GM23338 (cell line): ENCODE measurements at regions not wholly inside any gene's neighbourhood (a gene's known extent, or its start where the extent isn't known, plus 50 kb on each side); places are given as distances from the start of the nearest gene placed in this dataset.

Experiments used
- EZH2 ChIP-seq: fragments of 200-600 bp; sonication (generic); IDR thresholded peaks from one replicate; pipeline ENCODE4 v1.8.0; 2017; ENCODE audit warnings: antibody characterized with exemption, mild to moderate bottlenecking, low read depth; ENCODE audit not compliant: unreplicated experiment
- EZH2phosphoT487 ChIP-seq: fragments of 200-600 bp; sonication (generic); IDR thresholded peaks from one replicate; pipeline ENCODE4 v1.8.1; 2018; ENCODE audit warnings: antibody characterized with exemption; ENCODE audit not compliant: unreplicated experiment
- JUNB ChIP-seq: IDR thresholded peaks from one replicate; pipeline ENCODE4 v1.6.1; 2016; ENCODE audit warnings: antibody characterized with exemption; ENCODE audit not compliant: unreplicated experiment
- NANOG ChIP-seq: IDR thresholded peaks from 2 replicates; pipeline ENCODE4 v1.6.1; 2016; ENCODE audit warnings: antibody characterized with exemption, borderline replicate concordance
- POLR2AphosphoS5 ChIP-seq: IDR thresholded peaks from 2 replicates; pipeline ENCODE4 v1.6.1; 2016; ENCODE audit warnings: antibody characterized with exemption, low read depth
- ZNF331 ChIP-seq: fragments of 250-450 bp; sonication (Bioruptor Pico); IDR thresholded peaks from 2 replicates; pipeline ENCODE4 v1.5.0; 2020; ENCODE audit warnings: low read depth, mild to moderate bottlenecking, moderate library complexity
- TF ChIP-seq, protein P1 (sequence below), 2 experiments: fragments of 200-600 bp in 1 of 2; sonication (generic) in 1 of 2; conservative IDR thresholded peaks; 2 replicates each; pipeline versions ENCODE4 v1.5.1 to v1.6.1; 2016 to 2017; ENCODE audit warnings: antibody characterized with exemption in 2 of 2, low read depth in 2 of 2, mild to moderate bottlenecking in 2 of 2, moderate library complexity in 1 of 2
- TF ChIP-seq, protein P2 (sequence below): fragments of 250-450 bp; sonication (Bioruptor Pico); IDR thresholded peaks from 2 replicates; pipeline ENCODE4 v1.5.0; 2020; ENCODE audit warnings: mild to moderate bottlenecking, moderate library complexity
- TF ChIP-seq, protein P3 (sequence below): IDR thresholded peaks from one replicate; pipeline ENCODE4 v1.6.1; 2018; ENCODE audit warnings: antibody characterized with exemption; ENCODE audit not compliant: unreplicated experiment
- TF ChIP-seq, protein P4 (sequence below): IDR thresholded peaks from 2 replicates; pipeline ENCODE4 v1.6.1; 2016; ENCODE audit warnings: antibody characterized with exemption

DNA sequence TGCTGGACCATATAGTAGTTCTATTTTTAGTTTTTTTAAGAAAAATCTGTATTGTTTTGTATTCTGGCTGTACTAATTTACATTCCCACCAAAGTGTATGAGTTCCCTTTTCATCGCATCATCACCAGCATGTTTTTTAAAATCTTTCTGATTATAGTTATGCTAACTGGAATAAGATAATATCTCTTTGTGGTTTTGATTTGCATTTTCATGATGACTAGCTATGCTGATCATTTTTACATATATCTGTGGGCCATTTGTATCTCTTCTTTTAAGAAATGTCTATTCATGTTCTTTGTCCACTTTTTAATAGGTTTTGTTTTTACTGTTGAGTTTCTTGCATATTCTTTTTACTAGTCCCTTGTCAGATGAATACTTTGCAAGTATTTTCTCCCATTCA lies 238.0 kb downstream of the FBXO4 start:
- TF ChIP-seq, protein P1, sequence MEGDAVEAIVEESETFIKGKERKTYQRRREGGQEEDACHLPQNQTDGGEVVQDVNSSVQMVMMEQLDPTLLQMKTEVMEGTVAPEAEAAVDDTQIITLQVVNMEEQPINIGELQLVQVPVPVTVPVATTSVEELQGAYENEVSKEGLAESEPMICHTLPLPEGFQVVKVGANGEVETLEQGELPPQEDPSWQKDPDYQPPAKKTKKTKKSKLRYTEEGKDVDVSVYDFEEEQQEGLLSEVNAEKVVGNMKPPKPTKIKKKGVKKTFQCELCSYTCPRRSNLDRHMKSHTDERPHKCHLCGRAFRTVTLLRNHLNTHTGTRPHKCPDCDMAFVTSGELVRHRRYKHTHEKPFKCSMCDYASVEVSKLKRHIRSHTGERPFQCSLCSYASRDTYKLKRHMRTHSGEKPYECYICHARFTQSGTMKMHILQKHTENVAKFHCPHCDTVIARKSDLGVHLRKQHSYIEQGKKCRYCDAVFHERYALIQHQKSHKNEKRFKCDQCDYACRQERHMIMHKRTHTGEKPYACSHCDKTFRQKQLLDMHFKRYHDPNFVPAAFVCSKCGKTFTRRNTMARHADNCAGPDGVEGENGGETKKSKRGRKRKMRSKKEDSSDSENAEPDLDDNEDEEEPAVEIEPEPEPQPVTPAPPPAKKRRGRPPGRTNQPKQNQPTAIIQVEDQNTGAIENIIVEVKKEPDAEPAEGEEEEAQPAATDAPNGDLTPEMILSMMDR (conservative IDR thresholded peaks at IDR 0.05; ENCODE audit: low read depth in 2 of 2) = no peak
- TF ChIP-seq EZH2 = no peak
- TF ChIP-seq, protein P2, sequence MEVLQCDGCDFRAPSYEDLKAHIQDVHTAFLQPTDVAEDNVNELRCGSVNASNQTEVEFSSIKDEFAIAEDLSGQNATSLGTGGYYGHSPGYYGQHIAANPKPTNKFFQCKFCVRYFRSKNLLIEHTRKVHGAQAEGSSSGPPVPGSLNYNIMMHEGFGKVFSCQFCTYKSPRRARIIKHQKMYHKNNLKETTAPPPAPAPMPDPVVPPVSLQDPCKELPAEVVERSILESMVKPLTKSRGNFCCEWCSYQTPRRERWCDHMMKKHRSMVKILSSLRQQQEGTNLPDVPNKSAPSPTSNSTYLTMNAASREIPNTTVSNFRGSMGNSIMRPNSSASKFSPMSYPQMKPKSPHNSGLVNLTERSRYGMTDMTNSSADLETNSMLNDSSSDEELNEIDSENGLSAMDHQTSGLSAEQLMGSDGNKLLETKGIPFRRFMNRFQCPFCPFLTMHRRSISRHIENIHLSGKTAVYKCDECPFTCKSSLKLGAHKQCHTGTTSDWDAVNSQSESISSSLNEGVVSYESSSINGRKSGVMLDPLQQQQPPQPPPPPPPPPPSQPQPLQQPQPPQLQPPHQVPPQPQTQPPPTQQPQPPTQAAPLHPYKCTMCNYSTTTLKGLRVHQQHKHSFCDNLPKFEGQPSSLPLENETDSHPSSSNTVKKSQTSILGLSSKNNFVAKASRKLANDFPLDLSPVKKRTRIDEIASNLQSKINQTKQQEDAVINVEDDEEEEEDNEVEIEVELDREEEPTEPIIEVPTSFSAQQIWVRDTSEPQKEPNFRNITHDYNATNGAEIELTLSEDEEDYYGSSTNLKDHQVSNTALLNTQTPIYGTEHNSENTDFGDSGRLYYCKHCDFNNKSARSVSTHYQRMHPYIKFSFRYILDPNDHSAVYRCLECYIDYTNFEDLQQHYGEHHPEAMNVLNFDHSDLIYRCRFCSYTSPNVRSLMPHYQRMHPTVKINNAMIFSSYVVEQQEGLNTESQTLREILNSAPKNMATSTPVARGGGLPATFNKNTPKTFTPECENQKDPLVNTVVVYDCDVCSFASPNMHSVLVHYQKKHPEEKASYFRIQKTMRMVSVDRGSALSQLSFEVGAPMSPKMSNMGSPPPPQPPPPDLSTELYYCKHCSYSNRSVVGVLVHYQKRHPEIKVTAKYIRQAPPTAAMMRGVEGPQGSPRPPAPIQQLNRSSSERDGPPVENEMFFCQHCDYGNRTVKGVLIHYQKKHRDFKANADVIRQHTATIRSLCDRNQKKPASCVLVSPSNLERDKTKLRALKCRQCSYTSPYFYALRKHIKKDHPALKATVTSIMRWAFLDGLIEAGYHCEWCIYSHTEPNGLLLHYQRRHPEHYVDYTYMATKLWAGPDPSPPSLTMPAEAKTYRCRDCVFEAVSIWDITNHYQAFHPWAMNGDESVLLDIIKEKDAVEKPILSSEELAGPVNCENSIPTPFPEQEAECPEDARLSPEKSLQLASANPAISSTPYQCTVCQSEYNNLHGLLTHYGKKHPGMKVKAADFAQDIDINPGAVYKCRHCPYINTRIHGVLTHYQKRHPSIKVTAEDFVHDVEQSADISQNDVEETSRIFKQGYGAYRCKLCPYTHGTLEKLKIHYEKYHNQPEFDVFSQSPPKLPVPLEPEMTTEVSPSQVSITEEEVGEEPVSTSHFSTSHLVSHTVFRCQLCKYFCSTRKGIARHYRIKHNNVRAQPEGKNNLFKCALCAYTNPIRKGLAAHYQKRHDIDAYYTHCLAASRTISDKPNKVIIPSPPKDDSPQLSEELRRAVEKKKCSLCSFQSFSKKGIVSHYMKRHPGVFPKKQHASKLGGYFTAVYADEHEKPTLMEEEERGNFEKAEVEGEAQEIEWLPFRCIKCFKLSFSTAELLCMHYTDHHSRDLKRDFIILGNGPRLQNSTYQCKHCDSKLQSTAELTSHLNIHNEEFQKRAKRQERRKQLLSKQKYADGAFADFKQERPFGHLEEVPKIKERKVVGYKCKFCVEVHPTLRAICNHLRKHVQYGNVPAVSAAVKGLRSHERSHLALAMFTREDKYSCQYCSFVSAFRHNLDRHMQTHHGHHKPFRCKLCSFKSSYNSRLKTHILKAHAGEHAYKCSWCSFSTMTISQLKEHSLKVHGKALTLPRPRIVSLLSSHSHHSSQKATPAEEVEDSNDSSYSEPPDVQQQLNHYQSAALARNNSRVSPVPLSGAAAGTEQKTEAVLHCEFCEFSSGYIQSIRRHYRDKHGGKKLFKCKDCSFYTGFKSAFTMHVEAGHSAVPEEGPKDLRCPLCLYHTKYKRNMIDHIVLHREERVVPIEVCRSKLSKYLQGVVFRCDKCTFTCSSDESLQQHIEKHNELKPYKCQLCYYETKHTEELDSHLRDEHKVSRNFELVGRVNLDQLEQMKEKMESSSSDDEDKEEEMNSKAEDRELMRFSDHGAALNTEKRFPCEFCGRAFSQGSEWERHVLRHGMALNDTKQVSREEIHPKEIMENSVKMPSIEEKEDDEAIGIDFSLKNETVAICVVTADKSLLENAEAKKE (CRISPR knock-in tag) = no peak
- no peak for TF ChIP-seq POLR2AphosphoS5
- no peak for TF ChIP-seq ZNF331 (CRISPR knock-in tag)
- no peak for TF ChIP-seq EZH2phosphoT487
- TF ChIP-seq JUNB = no peak
- TF ChIP-seq NANOG = no peak
- TF ChIP-seq, protein P3, sequence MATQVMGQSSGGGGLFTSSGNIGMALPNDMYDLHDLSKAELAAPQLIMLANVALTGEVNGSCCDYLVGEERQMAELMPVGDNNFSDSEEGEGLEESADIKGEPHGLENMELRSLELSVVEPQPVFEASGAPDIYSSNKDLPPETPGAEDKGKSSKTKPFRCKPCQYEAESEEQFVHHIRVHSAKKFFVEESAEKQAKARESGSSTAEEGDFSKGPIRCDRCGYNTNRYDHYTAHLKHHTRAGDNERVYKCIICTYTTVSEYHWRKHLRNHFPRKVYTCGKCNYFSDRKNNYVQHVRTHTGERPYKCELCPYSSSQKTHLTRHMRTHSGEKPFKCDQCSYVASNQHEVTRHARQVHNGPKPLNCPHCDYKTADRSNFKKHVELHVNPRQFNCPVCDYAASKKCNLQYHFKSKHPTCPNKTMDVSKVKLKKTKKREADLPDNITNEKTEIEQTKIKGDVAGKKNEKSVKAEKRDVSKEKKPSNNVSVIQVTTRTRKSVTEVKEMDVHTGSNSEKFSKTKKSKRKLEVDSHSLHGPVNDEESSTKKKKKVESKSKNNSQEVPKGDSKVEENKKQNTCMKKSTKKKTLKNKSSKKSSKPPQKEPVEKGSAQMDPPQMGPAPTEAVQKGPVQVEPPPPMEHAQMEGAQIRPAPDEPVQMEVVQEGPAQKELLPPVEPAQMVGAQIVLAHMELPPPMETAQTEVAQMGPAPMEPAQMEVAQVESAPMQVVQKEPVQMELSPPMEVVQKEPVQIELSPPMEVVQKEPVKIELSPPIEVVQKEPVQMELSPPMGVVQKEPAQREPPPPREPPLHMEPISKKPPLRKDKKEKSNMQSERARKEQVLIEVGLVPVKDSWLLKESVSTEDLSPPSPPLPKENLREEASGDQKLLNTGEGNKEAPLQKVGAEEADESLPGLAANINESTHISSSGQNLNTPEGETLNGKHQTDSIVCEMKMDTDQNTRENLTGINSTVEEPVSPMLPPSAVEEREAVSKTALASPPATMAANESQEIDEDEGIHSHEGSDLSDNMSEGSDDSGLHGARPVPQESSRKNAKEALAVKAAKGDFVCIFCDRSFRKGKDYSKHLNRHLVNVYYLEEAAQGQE = no peak
- TF ChIP-seq, protein P4, sequence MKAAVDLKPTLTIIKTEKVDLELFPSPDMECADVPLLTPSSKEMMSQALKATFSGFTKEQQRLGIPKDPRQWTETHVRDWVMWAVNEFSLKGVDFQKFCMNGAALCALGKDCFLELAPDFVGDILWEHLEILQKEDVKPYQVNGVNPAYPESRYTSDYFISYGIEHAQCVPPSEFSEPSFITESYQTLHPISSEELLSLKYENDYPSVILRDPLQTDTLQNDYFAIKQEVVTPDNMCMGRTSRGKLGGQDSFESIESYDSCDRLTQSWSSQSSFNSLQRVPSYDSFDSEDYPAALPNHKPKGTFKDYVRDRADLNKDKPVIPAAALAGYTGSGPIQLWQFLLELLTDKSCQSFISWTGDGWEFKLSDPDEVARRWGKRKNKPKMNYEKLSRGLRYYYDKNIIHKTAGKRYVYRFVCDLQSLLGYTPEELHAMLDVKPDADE = no peak
